Upper lobe of left lung (tissue), 4 donors: ENCODE measurements at regions not wholly inside any gene's neighbourhood (a gene's known extent, or its start where the extent isn't known, plus 50 kb on each side); places are given as distances from the start of the nearest gene placed in this dataset.

Source experiments
- POLR2AphosphoS5 ChIP-seq, 2 donors: sonication (generic); formaldehyde crosslinking; IDR thresholded peaks; one replicate each; pipeline ENCODE4 v1.5.1; 2017; ENCODE audit warnings: antibody characterized with exemption in 2 of 2
- TF ChIP-seq, protein P1 (sequence below), 6 experiments: fragments of 450-650 bp in 4 of 6; fragments of 200-600 bp in 2 of 6; sonication (generic) in 2 of 6; IDR thresholded peaks; one replicate each; pipeline ENCODE4 v1.5.1; 2016 to 2019; ENCODE audit warnings: antibody characterized with exemption in 6 of 6

DNA sequence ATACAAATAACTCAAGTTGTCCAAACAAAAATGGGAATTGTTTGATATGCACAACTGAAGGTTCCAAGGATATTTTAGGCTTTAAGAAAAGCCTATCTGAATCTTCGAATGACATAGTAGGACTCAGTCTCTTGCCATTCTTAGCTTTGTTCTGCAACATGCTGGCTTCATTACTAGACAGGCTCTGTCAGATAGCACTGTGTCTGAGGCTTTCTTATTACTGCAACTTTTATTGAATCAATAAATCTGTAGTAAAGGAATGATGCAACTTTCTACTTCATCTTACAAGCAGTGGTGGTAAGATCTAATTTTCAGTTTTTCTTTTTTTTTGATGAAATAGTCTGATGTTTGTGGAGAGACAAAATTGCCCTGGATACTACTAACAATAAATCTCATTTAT, 319.3 kb upstream of the CCDC179 start:
- TF ChIP-seq, protein P1, sequence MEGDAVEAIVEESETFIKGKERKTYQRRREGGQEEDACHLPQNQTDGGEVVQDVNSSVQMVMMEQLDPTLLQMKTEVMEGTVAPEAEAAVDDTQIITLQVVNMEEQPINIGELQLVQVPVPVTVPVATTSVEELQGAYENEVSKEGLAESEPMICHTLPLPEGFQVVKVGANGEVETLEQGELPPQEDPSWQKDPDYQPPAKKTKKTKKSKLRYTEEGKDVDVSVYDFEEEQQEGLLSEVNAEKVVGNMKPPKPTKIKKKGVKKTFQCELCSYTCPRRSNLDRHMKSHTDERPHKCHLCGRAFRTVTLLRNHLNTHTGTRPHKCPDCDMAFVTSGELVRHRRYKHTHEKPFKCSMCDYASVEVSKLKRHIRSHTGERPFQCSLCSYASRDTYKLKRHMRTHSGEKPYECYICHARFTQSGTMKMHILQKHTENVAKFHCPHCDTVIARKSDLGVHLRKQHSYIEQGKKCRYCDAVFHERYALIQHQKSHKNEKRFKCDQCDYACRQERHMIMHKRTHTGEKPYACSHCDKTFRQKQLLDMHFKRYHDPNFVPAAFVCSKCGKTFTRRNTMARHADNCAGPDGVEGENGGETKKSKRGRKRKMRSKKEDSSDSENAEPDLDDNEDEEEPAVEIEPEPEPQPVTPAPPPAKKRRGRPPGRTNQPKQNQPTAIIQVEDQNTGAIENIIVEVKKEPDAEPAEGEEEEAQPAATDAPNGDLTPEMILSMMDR (IDR thresholded peaks at IDR 0.05): no peak
- TF ChIP-seq POLR2AphosphoS5 (IDR thresholded peaks at IDR 0.05): no peak
